ENCODE measurements at regions not wholly inside any gene's neighbourhood (a gene's known extent, or its start where the extent isn't known, plus 50 kb on each side); places are given as distances from the start of the nearest gene placed in this dataset.

DNA sequence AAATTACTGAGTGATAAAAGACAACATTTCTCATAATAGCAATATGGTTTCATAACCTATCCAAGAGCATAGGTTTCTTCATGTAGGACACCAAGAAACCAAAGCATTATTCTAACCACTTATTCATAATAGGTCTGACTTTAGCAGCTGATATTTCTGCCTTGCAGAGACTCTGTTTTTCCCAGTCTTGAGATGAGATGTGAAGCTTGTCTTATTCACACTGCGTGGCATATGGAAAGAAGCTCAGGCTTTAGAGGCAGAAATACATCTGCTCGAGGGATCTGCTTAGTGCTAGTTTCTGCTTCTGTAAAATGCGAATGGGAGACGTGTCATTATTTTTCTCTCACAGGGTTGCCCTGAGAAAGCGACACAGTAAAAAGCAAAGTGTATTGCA is 232.0 kb upstream of the SPRY2 start:
- no peak for DNase-seq
- TF ChIP-seq, protein P1, sequence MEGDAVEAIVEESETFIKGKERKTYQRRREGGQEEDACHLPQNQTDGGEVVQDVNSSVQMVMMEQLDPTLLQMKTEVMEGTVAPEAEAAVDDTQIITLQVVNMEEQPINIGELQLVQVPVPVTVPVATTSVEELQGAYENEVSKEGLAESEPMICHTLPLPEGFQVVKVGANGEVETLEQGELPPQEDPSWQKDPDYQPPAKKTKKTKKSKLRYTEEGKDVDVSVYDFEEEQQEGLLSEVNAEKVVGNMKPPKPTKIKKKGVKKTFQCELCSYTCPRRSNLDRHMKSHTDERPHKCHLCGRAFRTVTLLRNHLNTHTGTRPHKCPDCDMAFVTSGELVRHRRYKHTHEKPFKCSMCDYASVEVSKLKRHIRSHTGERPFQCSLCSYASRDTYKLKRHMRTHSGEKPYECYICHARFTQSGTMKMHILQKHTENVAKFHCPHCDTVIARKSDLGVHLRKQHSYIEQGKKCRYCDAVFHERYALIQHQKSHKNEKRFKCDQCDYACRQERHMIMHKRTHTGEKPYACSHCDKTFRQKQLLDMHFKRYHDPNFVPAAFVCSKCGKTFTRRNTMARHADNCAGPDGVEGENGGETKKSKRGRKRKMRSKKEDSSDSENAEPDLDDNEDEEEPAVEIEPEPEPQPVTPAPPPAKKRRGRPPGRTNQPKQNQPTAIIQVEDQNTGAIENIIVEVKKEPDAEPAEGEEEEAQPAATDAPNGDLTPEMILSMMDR (IDR thresholded peaks at IDR 0.05), result no peak
- no peak for ATAC-seq
- intact Hi-C loops (cut with DNase I, micrococcal nuclease), result no loop called here
- Histone ChIP-seq H3K4me3 (no peak overlapping the region), H3K36me3 (ENCODE audit: low read depth) (no peaks in the 10 kb centered on the region), H3K9me3 (no peaks in the 10 kb centered on the region), H3K4me1 (ENCODE audit: low read depth) (no peaks in the 10 kb centered on the region)

- DNase-seq (no peak), ATAC-seq (no peak)
- Histone ChIP-seq H3K9me3 (no peaks in the 10 kb centered on the region), H3K36me3 (ENCODE audit: low read depth) (no peaks in the 10 kb centered on the region), H3K4me3 (no peak overlapping the region), H3K4me1 (ENCODE audit: low read depth) (no peaks in the 10 kb centered on the region)
- intact Hi-C loops (cut with DNase I, micrococcal nuclease), result no loop called here
- TF ChIP-seq, protein P1 (IDR thresholded peaks at IDR 0.05), result no peak
Measured at GRCh38 chr13:80572308-80572922, 231.5 kb upstream of the SPRY2 start.

GRCh38 chr13:80571346-80572307 is 230.7 kb upstream of the SPRY2 start:
- Histone ChIP-seq H3K36me3 (ENCODE audit: low read depth) (no peaks in the 10 kb centered on the region), H3K4me1 (ENCODE audit: low read depth) (no peaks in the 10 kb centered on the region), H3K4me3 (no peak overlapping the region), H3K9me3 (no peaks in the 10 kb centered on the region)
- intact Hi-C loops (cut with DNase I, micrococcal nuclease), result no loop called here
- TF ChIP-seq, protein P1 (IDR thresholded peaks at IDR 0.05), result no peak
- DNase-seq, result no peak
- ATAC-seq, result no peak

DNA sequence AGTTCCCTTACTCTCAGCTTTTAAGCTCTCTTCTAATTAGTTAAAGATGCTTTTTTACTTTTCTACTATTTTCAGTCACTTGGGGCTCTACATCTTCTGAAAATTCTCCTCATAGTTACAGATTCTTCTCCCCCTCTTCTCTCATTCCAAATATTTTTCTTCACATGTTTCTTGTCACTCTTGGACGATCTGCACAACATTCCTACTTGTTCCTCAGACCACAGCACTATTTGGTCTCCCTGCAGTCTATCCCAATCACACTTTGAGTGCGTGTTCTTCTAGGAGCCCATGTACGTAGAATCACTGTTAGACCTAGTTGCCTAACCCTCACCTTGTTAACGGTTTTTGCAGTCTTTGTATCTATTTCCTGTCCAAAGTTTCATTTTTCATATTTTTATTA is 222.5 kb upstream of the SPRY2 start:
- intact Hi-C loops (cut with DNase I, micrococcal nuclease), result no loop called here
- H3K4me3 ChIP-seq, result no peak overlapping the region
- no peaks in the 10 kb centered on the region for H3K9me3 ChIP-seq
- TF ChIP-seq, protein P1 (IDR thresholded peaks at IDR 0.05), result no peak
- ATAC-seq, result no peak
- H3K36me3 ChIP-seq (ENCODE audit: low read depth), result no peaks in the 10 kb centered on the region
- no peak for DNase-seq
- no peaks in the 10 kb centered on the region for H3K4me1 ChIP-seq (ENCODE audit: low read depth)

DNA sequence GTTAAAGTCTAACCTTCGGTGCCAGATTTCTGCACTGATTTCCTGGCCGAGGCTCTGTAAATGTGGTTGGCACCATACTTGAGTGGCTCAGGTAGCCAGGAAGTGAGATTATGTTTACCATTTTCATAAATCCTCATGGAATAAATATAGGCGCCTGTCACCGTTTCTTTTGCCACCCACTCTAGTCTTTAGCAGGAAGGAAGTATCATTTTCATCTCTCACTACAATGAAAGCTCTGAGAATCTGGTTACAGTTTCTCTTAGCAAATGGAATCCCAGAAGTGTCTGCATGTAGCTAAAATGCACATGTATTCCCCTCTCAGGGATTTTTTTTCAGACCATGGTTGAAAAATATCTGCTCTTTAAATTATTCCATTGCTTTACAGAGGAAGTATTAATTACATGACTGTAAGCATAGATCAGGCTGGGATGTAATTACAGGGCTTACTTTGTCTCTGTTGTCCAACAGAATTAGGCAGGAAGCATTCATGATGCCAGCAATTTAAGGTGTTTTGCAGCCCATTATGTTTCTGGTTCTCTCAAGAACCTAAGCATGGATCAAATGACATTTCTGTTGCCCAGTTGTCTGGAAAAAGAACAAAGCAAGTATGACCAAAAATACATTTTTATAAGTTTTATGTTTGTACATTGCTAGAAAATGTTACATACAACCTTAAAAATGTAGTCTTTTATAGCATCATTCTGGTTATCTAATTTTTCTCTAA is 221.7 kb upstream of the SPRY2 start:
- TF ChIP-seq, protein P1 (IDR thresholded peaks at IDR 0.05), result no peak
- no peak overlapping the region for H3K4me3 ChIP-seq
- DNase-seq (peak in 1 of 3 donors; percentile 24), ATAC-seq (peak; percentile 55)
- intact Hi-C loops (cut with DNase I, micrococcal nuclease), result no loop called here
- H3K36me3 ChIP-seq (ENCODE audit: low read depth), result no peaks in the 10 kb centered on the region
- H3K4me1 ChIP-seq (ENCODE audit: low read depth), result no peaks in the 10 kb centered on the region
- no peaks in the 10 kb centered on the region for H3K9me3 ChIP-seq

All from mucosa of descending colon (tissue), 3 donors.